NT2/D1 (cell line): ENCODE measurements at regions not wholly inside any gene's neighbourhood (a gene's known extent, or its start where the extent isn't known, plus 50 kb on each side); places are given as distances from the start of the nearest gene placed in this dataset.

Source experiments
- DNase-seq: peaks from one replicate; pipeline ENCODE4 v3.0.0-alpha.2; 2011; ENCODE audit warnings: low read depth, low spot score
- H3K27me3 ChIP-seq: 2 replicates; pipeline ENCODE4 v1.6.0; 2011; ENCODE audit warnings: mild to moderate bottlenecking; ENCODE audit not compliant: insufficient read length, insufficient read depth
- H3K36me3 ChIP-seq: 2 replicates; pipeline ENCODE4 v1.6.1; 2011; ENCODE audit warnings: mild to moderate bottlenecking, low read length, mixed read lengths; ENCODE audit not compliant: insufficient read depth, insufficient read length
- H3K4me1 ChIP-seq: 2 replicates; pipeline ENCODE4 v1.5.1; 2011; ENCODE audit not compliant: insufficient read depth, insufficient read length
- H3K4me3 ChIP-seq: 2 replicates; pipeline ENCODE4 v1.5.1; 2011; ENCODE audit warnings: low read depth; ENCODE audit not compliant: insufficient read length
- H3K9ac ChIP-seq: 2 replicates; pipeline ENCODE4 v1.6.0; 2011; ENCODE audit warnings: low read depth; ENCODE audit not compliant: insufficient read length
- H3K9me3 ChIP-seq: 2 replicates; pipeline ENCODE4 v1.5.1; 2011; ENCODE audit warnings: mild to moderate bottlenecking, low read length; ENCODE audit not compliant: insufficient read depth
- SUZ12 ChIP-seq: IDR thresholded peaks from 2 replicates; pipeline ENCODE4 v1.6.1; 2011; ENCODE audit not compliant: insufficient read length, insufficient read depth; ENCODE audit errors: extremely low read depth
- YY1 ChIP-seq: IDR thresholded peaks from 2 replicates; pipeline ENCODE4 v1.6.1; 2011; ENCODE audit not compliant: insufficient read length, insufficient read depth
- ZNF274 ChIP-seq: IDR thresholded peaks from 2 replicates; pipeline ENCODE4 v1.6.1; 2011; ENCODE audit warnings: mild to moderate bottlenecking, low read depth, low read length

- Histone ChIP-seq H3K27me3 (no peaks in the 10 kb centered on the region), H3K36me3 (no peaks in the 10 kb centered on the region), H3K9ac (no peak overlapping the region), H3K4me3 (no peak overlapping the region), H3K9me3 (no peaks in the 10 kb centered on the region), H3K4me1 (no peaks in the 10 kb centered on the region)
- no peak for DNase-seq
- TF ChIP-seq SUZ12 = no peak
- TF ChIP-seq ZNF274 = no peak
- no peak for TF ChIP-seq YY1
Observed at GRCh38 chr22:27564806-27565205, 236.8 kb downstream of the MN1 start.

- no peaks in the 10 kb centered on the region for H3K36me3 ChIP-seq
- DNase-seq = no peak
- H3K4me3 ChIP-seq = no peak overlapping the region
- no peaks in the 10 kb centered on the region for H3K27me3 ChIP-seq
- H3K4me1 ChIP-seq = no peaks in the 10 kb centered on the region
- no peaks in the 10 kb centered on the region for H3K9me3 ChIP-seq
- TF ChIP-seq SUZ12 = no peak
- no peak overlapping the region for H3K9ac ChIP-seq
Observed at GRCh38 chr22:27566602-27567001, 235.0 kb downstream of the MN1 start.

GRCh38 chr22:27568265-27568664 is 233.3 kb downstream of the MN1 start:
- DNase-seq = no peak
- no peaks in the 10 kb centered on the region for H3K9me3 ChIP-seq
- TF ChIP-seq YY1 = no peak
- TF ChIP-seq SUZ12 = no peak
- TF ChIP-seq ZNF274 = no peak
- no peaks in the 10 kb centered on the region for H3K36me3 ChIP-seq
- no peaks in the 10 kb centered on the region for H3K27me3 ChIP-seq
- H3K9ac ChIP-seq = no peak overlapping the region
- H3K4me3 ChIP-seq = no peak overlapping the region
- H3K4me1 ChIP-seq = no peaks in the 10 kb centered on the region

GRCh38 chr22:27571463-27572277 is 229.9 kb downstream of the MN1 start:
- Histone ChIP-seq H3K9ac (no peak overlapping the region), H3K4me3 (no peak overlapping the region), H3K9me3 (no peaks in the 10 kb centered on the region), H3K27me3 (no peaks in the 10 kb centered on the region), H3K4me1 (peaks cover 2% of the 10 kb centered on the region), H3K36me3 (no peaks in the 10 kb centered on the region)
- DNase-seq = no peak
- no peak for TF ChIP-seq SUZ12
- TF ChIP-seq ZNF274 = no peak
- no peak for TF ChIP-seq YY1

GRCh38 chr22:27572278-27572666 is 229.3 kb downstream of the MN1 start:
- TF ChIP-seq SUZ12 (no peak), YY1 (no peak), ZNF274 (no peak)

GRCh38 chr22:27573280-27574001 is 228.1 kb downstream of the MN1 start:
- Histone ChIP-seq H3K4me3 (no peak overlapping the region), H3K27me3 (no peaks in the 10 kb centered on the region)

More at GRCh38 chr22:27572278-27572666, 229.3 kb downstream of the MN1 start:
- no peaks in the 10 kb centered on the region for H3K27me3 ChIP-seq
- no peak overlapping the region for H3K9ac ChIP-seq
- peaks cover 3% of the 10 kb centered on the region for H3K4me1 ChIP-seq
- H3K9me3 ChIP-seq = no peaks in the 10 kb centered on the region
- H3K4me3 ChIP-seq = no peak overlapping the region
- no peaks in the 10 kb centered on the region for H3K36me3 ChIP-seq
- DNase-seq = no peak

GRCh38 chr22:27574002-27574366 is 227.6 kb downstream of the MN1 start:
- DNase-seq = no peak
- peaks cover 3% of the 10 kb centered on the region for H3K4me1 ChIP-seq
- no peak overlapping the region for H3K4me3 ChIP-seq
- H3K27me3 ChIP-seq = no peaks in the 10 kb centered on the region
- no peak overlapping the region for H3K9ac ChIP-seq
- H3K9me3 ChIP-seq = no peaks in the 10 kb centered on the region
- TF ChIP-seq ZNF274 (no peak), SUZ12 (no peak), YY1 (no peak)
- no peaks in the 10 kb centered on the region for H3K36me3 ChIP-seq

More at GRCh38 chr22:27573280-27574001, 228.1 kb downstream of the MN1 start:
- no peak for DNase-seq
- H3K9me3 ChIP-seq = no peaks in the 10 kb centered on the region
- no peak overlapping the region for H3K9ac ChIP-seq
- TF ChIP-seq ZNF274 (no peak), YY1 (no peak), SUZ12 (no peak)
- no peaks in the 10 kb centered on the region for H3K36me3 ChIP-seq
- peaks cover 3% of the 10 kb centered on the region for H3K4me1 ChIP-seq
